Mesendoderm (in vitro differentiated cells): ENCODE measurements at regions not wholly inside any gene's neighbourhood (a gene's known extent, or its start where the extent isn't known, plus 50 kb on each side); places are given as distances from the start of the nearest gene placed in this dataset.
"Not testable (repeated sequence)": the region's sequence is repeated elsewhere in the genome, so short reads cannot be mapped to it uniquely, and the experiment has no call there.

Source experiments
- DNase-seq: peaks from one replicate; pipeline ENCODE4 v3.0.0; 2013
- H2AK5ac ChIP-seq: 2 replicates; pipeline ENCODE4 v1.6.1; 2013; ENCODE audit warnings: low read length, inconsistent platforms
- H2BK120ac ChIP-seq: 2 replicates; pipeline ENCODE4 v1.6.1; 2013; ENCODE audit warnings: low read depth, mild to moderate bottlenecking, low read length, moderate library complexity, mixed read lengths
- H2BK15ac ChIP-seq: replicated peaks from 2 replicates; pipeline ENCODE4 v1.6.1; 2013; ENCODE audit warnings: low read depth, mild to moderate bottlenecking, moderate library complexity
- H2BK5ac ChIP-seq: 2 replicates; pipeline ENCODE4 v1.6.1; 2013; ENCODE audit warnings: low read length, inconsistent platforms
- H3K18ac ChIP-seq: 2 replicates; pipeline ENCODE4 v1.6.1; 2013; ENCODE audit warnings: mild to moderate bottlenecking, low read length, mixed read lengths
- H3K23ac ChIP-seq: one replicate; pipeline ENCODE4 v1.6.1; 2013; ENCODE audit warnings: low read length
- H3K27ac ChIP-seq: 2 replicates; pipeline ENCODE4 v1.5.1; 2013; ENCODE audit warnings: low read depth, mild to moderate bottlenecking, inconsistent platforms, low read length, moderate library complexity
- H3K27me3 ChIP-seq: 2 replicates; pipeline ENCODE4 v1.6.1; 2013; ENCODE audit warnings: low read length, control low read depth, mild to moderate bottlenecking, inconsistent platforms; ENCODE audit not compliant: insufficient read depth, poor library complexity
- H3K36me3 ChIP-seq: 2 replicates; pipeline ENCODE4 v1.6.1; 2013; ENCODE audit warnings: low read length, inconsistent platforms; ENCODE audit not compliant: control insufficient read depth, insufficient read depth
- H3K4ac ChIP-seq: one replicate; pipeline ENCODE4 v1.6.1; 2013; ENCODE audit warnings: low read depth, mild to moderate bottlenecking, low read length, moderate library complexity
- H3K4me1 ChIP-seq: 2 replicates; pipeline ENCODE4 v1.6.1; 2013; ENCODE audit warnings: low read depth, low read length, inconsistent platforms; ENCODE audit not compliant: control insufficient read depth
- H3K4me2 ChIP-seq: 2 replicates; pipeline ENCODE4 v1.6.1; 2013; ENCODE audit warnings: low read length
- H3K4me3 ChIP-seq: 2 replicates; pipeline ENCODE4 v1.5.1; 2013; ENCODE audit warnings: mild to moderate bottlenecking, low read length
- H3K56ac ChIP-seq: one replicate; pipeline ENCODE4 v1.6.1; 2013; ENCODE audit warnings: low read length
- H3K79me1 ChIP-seq: 2 replicates; pipeline ENCODE4 v1.6.1; 2013; ENCODE audit warnings: low read length, inconsistent platforms
- H3K79me2 ChIP-seq: 2 replicates; pipeline ENCODE4 v1.6.1; 2013; ENCODE audit warnings: mild to moderate bottlenecking, low read length; ENCODE audit not compliant: control insufficient read depth, insufficient read depth
- H3K9ac ChIP-seq: 2 replicates; pipeline ENCODE4 v1.6.1; 2013; ENCODE audit warnings: low read length, inconsistent platforms
- H4K5ac ChIP-seq: one replicate; pipeline ENCODE4 v1.6.1; 2013; ENCODE audit warnings: low read length
- H4K8ac ChIP-seq: one replicate; pipeline ENCODE4 v1.6.1; 2013; ENCODE audit warnings: low read depth, mild to moderate bottlenecking, control low read depth, low read length, moderate library complexity
- WGBS: extraction: QIAGEN DNeasy Blood & Tissue Kit; methylation state at CpG from one replicate; pipeline ENCODE4 v1.1.7; 2013; ENCODE audit warnings: low lambda C conversion rate, missing lambda C conversion rate; ENCODE audit not compliant: insufficient coverage; ENCODE audit errors: extremely low coverage; 5-methylcytosine and 5-hydroxymethylcytosine counted together

GRCh38 chr21:6437834-6438187 is 4083.6 kb upstream of the TPTE start:
- not testable (repeated sequence) for H3K4me3 ChIP-seq, H3K27me3 ChIP-seq, H4K5ac ChIP-seq, H3K4ac ChIP-seq, H2BK120ac ChIP-seq, H3K4me2 ChIP-seq, H4K8ac ChIP-seq, H3K56ac ChIP-seq, H2BK5ac ChIP-seq, H3K79me2 ChIP-seq, H2AK5ac ChIP-seq, H3K18ac ChIP-seq, H2BK15ac ChIP-seq, H3K9ac ChIP-seq, H3K79me1 ChIP-seq, H3K23ac ChIP-seq, H3K4me1 ChIP-seq, DNase-seq, H3K27ac ChIP-seq, H3K36me3 ChIP-seq
- no CpG with 5 or more reads among the region's 7 CpGs for WGBS

- not testable (repeated sequence) for H3K4ac ChIP-seq, H3K9ac ChIP-seq, H3K79me1 ChIP-seq, H3K79me2 ChIP-seq, H3K4me1 ChIP-seq, H3K18ac ChIP-seq, H3K4me2 ChIP-seq, H2BK5ac ChIP-seq, H3K23ac ChIP-seq, H3K36me3 ChIP-seq, H4K5ac ChIP-seq, H3K27me3 ChIP-seq, H3K4me3 ChIP-seq, H2BK120ac ChIP-seq, H3K27ac ChIP-seq, DNase-seq, H4K8ac ChIP-seq, H2AK5ac ChIP-seq, H3K56ac ChIP-seq, H2BK15ac ChIP-seq
- no CpG with 5 or more reads among the region's 10 CpGs for WGBS
These were observed 4082.3 kb upstream of the TPTE start for GRCh38 chr21:6439058-6439457.

GRCh38 chr21:6454648-6455340 is 4066.6 kb upstream of the TPTE start:
- H3K4ac ChIP-seq, H3K79me1 ChIP-seq, H2BK15ac ChIP-seq, H3K4me3 ChIP-seq, H3K27me3 ChIP-seq, H3K4me1 ChIP-seq, H3K23ac ChIP-seq, H2AK5ac ChIP-seq, H3K9ac ChIP-seq, H2BK5ac ChIP-seq, DNase-seq, H3K36me3 ChIP-seq, H3K56ac ChIP-seq, H3K4me2 ChIP-seq, H3K27ac ChIP-seq, H4K8ac ChIP-seq, H3K79me2 ChIP-seq, H4K5ac ChIP-seq, H2BK120ac ChIP-seq, H3K18ac ChIP-seq: not testable (repeated sequence)
- no CpG with 5 or more reads among the region's 26 CpGs for WGBS

- H2AK5ac ChIP-seq, H3K9ac ChIP-seq, H3K27me3 ChIP-seq, H2BK120ac ChIP-seq, H3K4me3 ChIP-seq, H3K18ac ChIP-seq, H3K27ac ChIP-seq, H3K4me2 ChIP-seq, H3K23ac ChIP-seq, H2BK5ac ChIP-seq, H3K4ac ChIP-seq, H3K79me2 ChIP-seq, H4K5ac ChIP-seq, H3K36me3 ChIP-seq, H2BK15ac ChIP-seq, H3K56ac ChIP-seq, H4K8ac ChIP-seq, H3K4me1 ChIP-seq, DNase-seq, H3K79me1 ChIP-seq: not testable (repeated sequence)
- no CpG with 5 or more reads among the region's 18 CpGs for WGBS
These were observed 4065.2 kb upstream of the TPTE start for GRCh38 chr21:6456011-6456661.

- H4K8ac ChIP-seq, H3K4me2 ChIP-seq, DNase-seq, H3K9ac ChIP-seq, H3K4me1 ChIP-seq, H3K79me2 ChIP-seq, H3K18ac ChIP-seq, H3K56ac ChIP-seq, H2BK15ac ChIP-seq, H3K4ac ChIP-seq, H3K36me3 ChIP-seq, H3K79me1 ChIP-seq, H2AK5ac ChIP-seq, H3K23ac ChIP-seq, H3K27ac ChIP-seq, H2BK120ac ChIP-seq, H3K4me3 ChIP-seq, H3K27me3 ChIP-seq, H4K5ac ChIP-seq, H2BK5ac ChIP-seq: not testable (repeated sequence)
- no CpG with 5 or more reads among the region's 12 CpGs for WGBS
These were observed 4061.6 kb upstream of the TPTE start for GRCh38 chr21:6459761-6460160.

GRCh38 chr21:6461358-6461757 is 4060.0 kb upstream of the TPTE start:
- not testable (repeated sequence) for H3K36me3 ChIP-seq, H2BK5ac ChIP-seq, H3K23ac ChIP-seq, H3K79me2 ChIP-seq, H3K9ac ChIP-seq, H3K56ac ChIP-seq, H3K79me1 ChIP-seq, H2BK15ac ChIP-seq, H4K5ac ChIP-seq, H3K18ac ChIP-seq, DNase-seq, H2BK120ac ChIP-seq, H3K4me2 ChIP-seq, H4K8ac ChIP-seq, H2AK5ac ChIP-seq, H3K27me3 ChIP-seq, H3K4ac ChIP-seq, H3K4me1 ChIP-seq, H3K27ac ChIP-seq, H3K4me3 ChIP-seq
- WGBS = no CpG with 5 or more reads among the region's 10 CpGs
